22Rv1 (cell line): ENCODE measurements at regions not wholly inside any gene's neighbourhood (a gene's known extent, or its start where the extent isn't known, plus 50 kb on each side); places are given as distances from the start of the nearest gene placed in this dataset.

Experiments used
- CTCF ChIP-seq: fragments of 450-650 bp; IDR thresholded peaks from 2 replicates; pipeline ENCODE4 v1.5.1; 2017; ENCODE audit warnings: mild to moderate bottlenecking
- ZFX ChIP-seq: fragments of 450-650 bp; IDR thresholded peaks from 2 replicates; pipeline ENCODE4 v1.6.1; 2017; ENCODE audit warnings: antibody characterized with exemption, borderline replicate concordance

- TF ChIP-seq CTCF (no peak), ZFX (no peak)
These were observed 330.2 kb downstream of the GABRB3 start for GRCh38 chr15:26442680-26443079.
